ENCODE measurements at regions not wholly inside any gene's neighbourhood (a gene's known extent, or its start where the extent isn't known, plus 50 kb on each side); places are given as distances from the start of the nearest gene placed in this dataset.

DNA sequence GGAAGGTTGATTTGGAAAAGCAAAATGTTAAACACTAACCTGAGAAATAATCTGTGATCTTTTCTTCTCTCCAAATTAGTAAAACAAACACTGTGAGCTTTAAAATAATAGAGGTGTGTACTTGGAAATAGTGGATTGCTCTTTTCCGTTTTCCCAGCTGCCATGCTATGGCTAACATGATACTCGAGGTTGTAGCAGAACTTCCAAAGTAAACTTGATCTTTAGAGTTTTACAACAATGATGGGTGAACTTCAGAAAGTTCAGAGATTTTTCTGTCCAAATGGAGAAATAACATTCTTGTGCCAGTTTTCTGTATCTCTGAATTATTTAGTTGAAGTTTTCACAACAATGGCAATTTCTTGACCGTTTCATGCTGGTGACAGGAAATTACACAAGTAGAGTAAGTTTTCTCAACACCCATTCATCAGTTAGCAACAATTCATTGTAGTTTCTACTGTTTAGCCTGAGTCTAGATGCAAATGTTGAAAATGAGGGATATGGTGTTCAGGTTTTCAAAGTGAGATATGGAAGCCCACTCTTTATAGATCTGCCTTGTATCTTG lies 135.3 kb upstream of the CTAGE1 start:
- Histone ChIP-seq H3K4me1 (ENCODE audit: control insufficient read depth, insufficient read depth, low read length) (peaks cover 23% of the 10 kb centered on the region), H3K9me3 (ENCODE audit: control insufficient read depth, insufficient read depth, low read depth, low read length) (no peaks in the 10 kb centered on the region), H3K9ac (ENCODE audit: low read length) (no peak overlapping the region), H3K36me3 (ENCODE audit: control insufficient read depth, insufficient read depth, low read length) (no peaks in the 10 kb centered on the region), H3K4me3 (ENCODE audit: low read depth, low read length) (no peak overlapping the region), H3K27ac (ENCODE audit: low read depth, low read length) (no peak overlapping the region), H3K27me3 (ENCODE audit: control insufficient read depth, insufficient read depth, low read length) (peaks cover 15% of the 10 kb centered on the region)

DNA sequence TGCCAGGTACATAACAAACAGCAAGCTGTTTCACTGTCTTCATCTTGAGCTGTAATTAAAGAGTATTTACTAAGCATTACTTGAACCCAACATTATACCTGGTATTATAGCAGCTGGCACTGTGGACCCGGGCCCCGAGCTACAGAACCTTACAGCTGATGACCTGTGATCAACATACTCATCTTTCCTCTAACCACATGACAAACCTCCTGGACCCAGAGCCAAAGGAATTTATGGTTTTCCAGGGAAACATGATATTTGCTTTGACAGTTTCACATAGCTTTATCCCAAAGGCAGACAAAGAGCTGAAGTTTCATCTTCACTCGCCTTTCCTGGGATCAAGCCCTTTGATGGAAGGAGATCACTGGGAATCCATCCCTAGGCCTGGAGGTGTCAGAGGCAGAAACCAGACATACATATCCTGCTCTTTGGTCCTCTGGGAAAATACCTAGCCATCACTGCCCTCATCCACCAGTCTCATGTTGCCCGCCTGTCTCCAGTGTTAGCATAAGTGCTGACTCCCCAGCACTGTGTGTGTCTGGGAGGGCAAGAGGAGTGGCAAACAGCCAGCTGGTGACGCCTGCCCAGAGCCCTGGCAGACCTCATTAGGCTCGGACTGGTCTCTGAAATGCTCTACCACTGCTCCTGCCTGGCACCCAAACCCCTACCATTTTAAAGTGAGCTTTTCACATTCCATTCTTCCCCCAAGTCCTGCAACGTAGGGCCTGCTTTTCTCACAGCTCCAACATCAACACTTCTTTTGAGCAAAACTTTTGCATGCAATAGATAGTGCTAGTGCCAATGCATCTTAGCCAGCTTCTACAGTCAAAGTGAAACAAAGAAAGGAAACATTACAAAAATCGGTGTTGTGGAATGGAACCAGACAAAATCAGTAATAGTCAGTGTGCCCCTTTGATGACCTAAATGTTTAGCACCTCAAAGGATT lies 138.8 kb upstream of the CTAGE1 start:
- H3K9ac ChIP-seq (ENCODE audit: low read length), result no peak overlapping the region
- H3K4me1 ChIP-seq (ENCODE audit: control insufficient read depth, insufficient read depth, low read length), result peaks cover 27% of the 10 kb centered on the region
- no peak overlapping the region for H3K4me3 ChIP-seq (ENCODE audit: low read depth, low read length)
- H3K36me3 ChIP-seq (ENCODE audit: control insufficient read depth, insufficient read depth, low read length), result no peaks in the 10 kb centered on the region
- peaks cover 48% of the 10 kb centered on the region for H3K27me3 ChIP-seq (ENCODE audit: control insufficient read depth, insufficient read depth, low read length)
- H3K27ac ChIP-seq (ENCODE audit: low read depth, low read length), result no peak overlapping the region
- H3K9me3 ChIP-seq (ENCODE audit: control insufficient read depth, insufficient read depth, low read depth, low read length), result no peaks in the 10 kb centered on the region

DNA sequence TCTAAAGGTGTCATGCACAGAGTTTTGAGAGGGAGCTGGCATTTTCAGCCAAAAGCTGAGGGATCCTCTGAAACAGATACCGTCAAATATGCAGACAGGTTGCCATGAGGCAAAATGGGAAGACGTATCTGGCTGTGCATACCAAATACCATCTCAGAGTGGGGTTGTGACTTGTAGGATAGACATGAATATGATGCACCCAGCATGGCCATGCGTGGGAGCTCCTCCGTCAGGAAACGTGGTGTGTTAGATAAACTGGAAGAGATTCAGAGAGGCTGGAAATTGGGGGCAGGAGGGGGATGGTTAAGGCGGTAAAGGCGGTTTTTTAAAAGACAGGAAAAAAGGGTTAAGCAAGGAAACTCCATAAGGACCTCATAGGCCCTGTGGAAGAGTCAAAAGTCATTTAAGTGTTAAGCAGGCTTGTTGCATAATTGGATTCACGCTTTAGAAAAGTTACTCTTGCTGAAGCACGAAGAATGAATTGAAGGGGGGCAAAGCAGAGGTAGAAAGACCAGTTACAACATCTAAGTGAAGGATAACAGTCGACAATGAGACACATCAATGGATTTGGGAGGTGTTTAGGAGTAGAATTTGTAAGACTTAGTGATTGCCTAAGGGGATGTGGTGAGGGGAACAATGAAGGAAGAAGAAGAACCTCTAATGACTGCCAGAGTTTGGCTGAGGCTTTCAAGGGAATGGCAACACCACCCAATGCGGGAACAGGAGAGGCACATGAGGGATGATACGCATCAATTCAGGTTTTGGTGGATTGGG lies 139.6 kb upstream of the CTAGE1 start:
- H3K4me3 ChIP-seq (ENCODE audit: low read depth, low read length), result no peak overlapping the region

DNA sequence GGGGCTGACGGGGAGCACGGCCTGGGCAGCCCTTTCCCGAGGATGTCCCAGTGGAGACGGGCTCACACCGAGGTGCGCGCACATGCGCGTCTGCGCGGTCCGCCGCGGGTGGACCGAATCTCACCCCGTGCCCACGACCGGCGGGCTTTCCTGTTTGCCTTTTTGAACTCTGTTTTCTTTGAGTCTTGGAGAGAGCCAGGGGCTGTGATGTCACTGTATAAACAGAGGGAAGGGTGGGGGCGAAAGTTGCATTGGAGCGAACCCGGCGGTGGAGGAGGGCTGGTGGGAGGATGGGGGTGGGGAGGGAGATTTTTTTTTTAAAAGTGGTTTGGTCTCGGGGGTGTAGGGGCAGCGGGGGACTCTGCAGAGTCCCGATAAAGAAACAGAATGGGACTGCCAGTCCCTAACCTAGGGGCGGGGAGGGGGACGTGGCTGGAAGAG lies 141.2 kb upstream of the CTAGE1 start:
- H3K9ac ChIP-seq (ENCODE audit: low read length), result no peak overlapping the region
- H3K27me3 ChIP-seq (ENCODE audit: control insufficient read depth, insufficient read depth, low read length), result peaks cover 58% of the 10 kb centered on the region
- no peak overlapping the region for H3K27ac ChIP-seq (ENCODE audit: low read depth, low read length)
- H3K4me1 ChIP-seq (ENCODE audit: control insufficient read depth, insufficient read depth, low read length), result peaks cover 27% of the 10 kb centered on the region
- no peaks in the 10 kb centered on the region for H3K36me3 ChIP-seq (ENCODE audit: control insufficient read depth, insufficient read depth, low read length)
- peak overlapping the region; percentile 72 for H3K4me3 ChIP-seq (ENCODE audit: low read depth, low read length)
- H3K9me3 ChIP-seq (ENCODE audit: control insufficient read depth, insufficient read depth, low read depth, low read length), result no peaks in the 10 kb centered on the region

More for the DNA sequence above, 139.6 kb upstream of the CTAGE1 start:
- no peak overlapping the region for H3K27ac ChIP-seq (ENCODE audit: low read depth, low read length)
- H3K4me1 ChIP-seq (ENCODE audit: control insufficient read depth, insufficient read depth, low read length), result peaks cover 27% of the 10 kb centered on the region
- H3K9me3 ChIP-seq (ENCODE audit: control insufficient read depth, insufficient read depth, low read depth, low read length), result no peaks in the 10 kb centered on the region
- H3K36me3 ChIP-seq (ENCODE audit: control insufficient read depth, insufficient read depth, low read length), result no peaks in the 10 kb centered on the region
- no peak overlapping the region for H3K9ac ChIP-seq (ENCODE audit: low read length)
- H3K27me3 ChIP-seq (ENCODE audit: control insufficient read depth, insufficient read depth, low read length), result peaks cover 55% of the 10 kb centered on the region

DNA sequence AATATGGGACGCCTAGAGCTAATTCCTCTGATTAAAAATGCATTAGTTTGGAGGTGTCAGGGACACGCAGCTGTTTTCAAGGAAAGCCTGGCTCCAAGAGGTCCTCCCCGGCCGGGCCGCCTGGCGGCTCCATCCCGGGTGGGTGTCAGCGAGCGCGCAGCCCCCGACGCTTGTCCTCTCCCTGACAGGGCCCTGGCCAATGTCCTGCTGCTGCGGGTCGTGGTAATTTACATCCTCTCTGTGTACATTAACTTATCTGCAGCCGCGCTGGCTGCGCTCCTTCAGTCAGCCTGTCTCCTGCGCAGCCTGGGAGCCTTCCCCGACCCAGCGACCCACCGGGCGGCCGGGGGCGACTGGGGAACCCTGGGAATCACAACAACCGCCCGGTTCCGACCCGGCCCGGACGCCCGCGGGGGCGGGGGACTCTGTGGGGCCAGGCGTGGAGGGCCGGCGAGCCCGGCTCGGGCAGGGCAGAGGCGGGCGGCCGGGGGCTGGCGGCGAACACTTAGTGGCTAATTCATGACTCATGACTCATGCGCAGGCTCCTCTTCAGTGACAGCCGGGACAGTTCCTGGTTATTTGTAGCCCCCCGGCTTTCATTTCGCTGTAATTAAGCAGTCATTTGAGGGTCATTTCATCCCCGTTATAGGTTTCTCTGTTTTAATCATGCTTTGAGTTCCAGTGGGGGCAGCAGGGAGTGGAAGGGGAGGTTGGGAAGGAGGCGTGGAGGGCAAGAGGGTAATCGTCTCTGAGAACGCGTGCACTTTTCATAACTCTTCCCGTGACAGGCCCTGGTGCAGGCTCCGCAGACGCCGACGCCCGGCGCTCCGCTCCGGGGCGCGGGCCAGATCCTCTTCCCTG lies 141.9 kb upstream of the CTAGE1 start:
- no peaks in the 10 kb centered on the region for H3K9me3 ChIP-seq (ENCODE audit: control insufficient read depth, insufficient read depth, low read depth, low read length)
- H3K9ac ChIP-seq (ENCODE audit: low read length), result peak overlapping the region; percentile 57
- H3K27ac ChIP-seq (ENCODE audit: low read depth, low read length), result no peak overlapping the region
- H3K4me3 ChIP-seq (ENCODE audit: low read depth, low read length), result peak overlapping the region; percentile 72
- H3K27me3 ChIP-seq (ENCODE audit: control insufficient read depth, insufficient read depth, low read length), result peaks cover 58% of the 10 kb centered on the region
- peaks cover 27% of the 10 kb centered on the region for H3K4me1 ChIP-seq (ENCODE audit: control insufficient read depth, insufficient read depth, low read length)
- no peaks in the 10 kb centered on the region for H3K36me3 ChIP-seq (ENCODE audit: control insufficient read depth, insufficient read depth, low read length)

DNA sequence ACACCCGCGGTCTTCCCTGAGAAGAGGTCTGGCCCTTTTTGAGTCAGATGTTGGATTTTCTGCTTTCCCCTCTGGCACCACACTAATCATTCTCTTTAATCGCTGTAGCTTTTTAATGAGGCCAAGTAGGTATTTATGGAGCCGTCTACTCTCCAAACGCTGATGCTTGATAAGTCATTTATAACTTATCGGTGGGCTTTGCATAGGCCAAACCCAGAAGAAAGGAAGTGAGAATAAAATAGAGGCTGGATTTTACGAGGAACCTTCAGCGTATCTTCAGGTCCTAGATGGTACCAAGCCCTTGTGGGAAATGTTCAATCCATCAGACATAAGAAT lies 142.5 kb upstream of the CTAGE1 start:
- peaks cover 27% of the 10 kb centered on the region for H3K4me1 ChIP-seq (ENCODE audit: control insufficient read depth, insufficient read depth, low read length)
- no peak overlapping the region for H3K9ac ChIP-seq (ENCODE audit: low read length)
- peak overlapping the region; percentile 72 for H3K4me3 ChIP-seq (ENCODE audit: low read depth, low read length)
- peaks cover 58% of the 10 kb centered on the region for H3K27me3 ChIP-seq (ENCODE audit: control insufficient read depth, insufficient read depth, low read length)
- no peaks in the 10 kb centered on the region for H3K9me3 ChIP-seq (ENCODE audit: control insufficient read depth, insufficient read depth, low read depth, low read length)
- no peaks in the 10 kb centered on the region for H3K36me3 ChIP-seq (ENCODE audit: control insufficient read depth, insufficient read depth, low read length)
- no peak overlapping the region for H3K27ac ChIP-seq (ENCODE audit: low read depth, low read length)

DNA sequence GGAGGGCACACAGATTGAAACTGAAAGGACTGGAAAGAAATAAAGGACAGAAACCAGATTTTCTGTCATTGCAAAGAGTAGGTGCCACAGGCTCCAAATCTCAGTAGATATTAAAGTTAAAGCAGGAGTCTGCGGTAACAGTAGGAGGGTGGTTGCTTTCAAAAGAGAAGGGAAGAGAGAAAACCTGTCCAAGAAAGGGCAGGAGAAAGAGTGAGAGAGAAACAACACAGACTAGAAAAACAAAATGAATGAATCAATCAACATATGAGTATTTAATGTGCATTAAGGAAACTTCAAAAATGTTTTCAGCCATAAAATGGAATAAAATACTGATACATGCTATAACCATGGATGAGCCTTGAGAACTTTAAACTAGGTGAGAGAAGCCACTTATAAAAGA lies 143.1 kb upstream of the CTAGE1 start:
- H3K9me3 ChIP-seq (ENCODE audit: control insufficient read depth, insufficient read depth, low read depth, low read length), result no peaks in the 10 kb centered on the region
- H3K27ac ChIP-seq (ENCODE audit: low read depth, low read length), result no peak overlapping the region
- no peak overlapping the region for H3K4me3 ChIP-seq (ENCODE audit: low read depth, low read length)
- peaks cover 27% of the 10 kb centered on the region for H3K4me1 ChIP-seq (ENCODE audit: control insufficient read depth, insufficient read depth, low read length)
- no peaks in the 10 kb centered on the region for H3K36me3 ChIP-seq (ENCODE audit: control insufficient read depth, insufficient read depth, low read length)
- no peak overlapping the region for H3K9ac ChIP-seq (ENCODE audit: low read length)
- peaks cover 58% of the 10 kb centered on the region for H3K27me3 ChIP-seq (ENCODE audit: control insufficient read depth, insufficient read depth, low read length)

- Histone ChIP-seq H3K27me3 (ENCODE audit: control insufficient read depth, insufficient read depth, low read length) (peaks cover 41% of the 10 kb centered on the region), H3K36me3 (ENCODE audit: control insufficient read depth, insufficient read depth, low read length) (no peaks in the 10 kb centered on the region), H3K4me3 (ENCODE audit: low read depth, low read length) (no peak overlapping the region), H3K9me3 (ENCODE audit: control insufficient read depth, insufficient read depth, low read depth, low read length) (no peaks in the 10 kb centered on the region), H3K4me1 (ENCODE audit: control insufficient read depth, insufficient read depth, low read length) (peaks cover 6% of the 10 kb centered on the region; the same call in 1 of the 2 replicates), H3K27ac (ENCODE audit: low read depth, low read length) (no peak overlapping the region), H3K9ac (ENCODE audit: low read length) (no peak overlapping the region)
Measured at GRCh38 chr18:22563164-22563583, 145.5 kb upstream of the CTAGE1 start.

GRCh38 chr18:22564036-22564435 lies 146.3 kb upstream of the CTAGE1 start:
- H3K4me1 ChIP-seq (ENCODE audit: control insufficient read depth, insufficient read depth, low read length), result peaks cover 5% of the 10 kb centered on the region; the same call in 1 of the 2 replicates
- no peak overlapping the region for H3K4me3 ChIP-seq (ENCODE audit: low read depth, low read length)
- H3K27me3 ChIP-seq (ENCODE audit: control insufficient read depth, insufficient read depth, low read length), result peaks cover 33% of the 10 kb centered on the region
- H3K9ac ChIP-seq (ENCODE audit: low read length), result no peak overlapping the region
- H3K9me3 ChIP-seq (ENCODE audit: control insufficient read depth, insufficient read depth, low read depth, low read length), result no peaks in the 10 kb centered on the region
- no peak overlapping the region for H3K27ac ChIP-seq (ENCODE audit: low read depth, low read length)
- H3K36me3 ChIP-seq (ENCODE audit: control insufficient read depth, insufficient read depth, low read length), result no peaks in the 10 kb centered on the region

- H3K4me3 ChIP-seq (ENCODE audit: low read depth, low read length), result no peak overlapping the region
- H3K36me3 ChIP-seq (ENCODE audit: control insufficient read depth, insufficient read depth, low read length), result no peaks in the 10 kb centered on the region
- H3K9me3 ChIP-seq (ENCODE audit: control insufficient read depth, insufficient read depth, low read depth, low read length), result no peaks in the 10 kb centered on the region
- H3K27ac ChIP-seq (ENCODE audit: low read depth, low read length), result no peak overlapping the region
- no peak overlapping the region for H3K9ac ChIP-seq (ENCODE audit: low read length)
- H3K4me1 ChIP-seq (ENCODE audit: control insufficient read depth, insufficient read depth, low read length), result no peaks in the 10 kb centered on the region
- H3K27me3 ChIP-seq (ENCODE audit: control insufficient read depth, insufficient read depth, low read length), result 0 out of 2 replicates have a peak, but pooled peaks cover 8% of the 10 kb centered on the region
Measured at GRCh38 chr18:22566703-22567420, 149.1 kb upstream of the CTAGE1 start.
